Prostate gland (tissue), 2 donors: ENCODE measurements at regions not wholly inside any gene's neighbourhood (a gene's known extent, or its start where the extent isn't known, plus 50 kb on each side); places are given as distances from the start of the nearest gene placed in this dataset.

ENCODE experiments used
- CTCF ChIP-seq, 4 experiments: fragments of 200-600 bp in 2 of 4; fragments of 450-650 bp in 2 of 4; sonication (generic) in 2 of 4; IDR thresholded peaks; 1 replicate in 3 of 4; 2 replicates in 1 of 4; pipeline ENCODE4 v1.5.1; 2016 to 2019; ENCODE audit warnings: antibody characterized with exemption in 4 of 4, mild to moderate bottlenecking in 2 of 4, moderate library complexity in 2 of 4
- POLR2A ChIP-seq: fragments of 450-650 bp; IDR thresholded peaks from one replicate; pipeline ENCODE4 v1.6.1; 2016; ENCODE audit warnings: antibody characterized with exemption, mild to moderate bottlenecking
- POLR2AphosphoS5 ChIP-seq: sonication (generic); formaldehyde crosslinking; IDR thresholded peaks from one replicate; pipeline ENCODE4 v1.6.1; 2017; ENCODE audit warnings: antibody characterized with exemption

GRCh38 chr1:101299141-101299540, 62.3 kb downstream of the S1PR1 start:
- TF ChIP-seq CTCF (IDR thresholded peaks at IDR 0.05) (no peak), POLR2AphosphoS5 (no peak), POLR2A (no peak)
